ENCODE measurements at regions not wholly inside any gene's neighbourhood (a gene's known extent, or its start where the extent isn't known, plus 50 kb on each side); places are given as distances from the start of the nearest gene placed in this dataset.
"Not testable (repeated sequence)": the region's sequence is repeated elsewhere in the genome, so short reads cannot be mapped to it uniquely, and the experiment has no call there.

DNA sequence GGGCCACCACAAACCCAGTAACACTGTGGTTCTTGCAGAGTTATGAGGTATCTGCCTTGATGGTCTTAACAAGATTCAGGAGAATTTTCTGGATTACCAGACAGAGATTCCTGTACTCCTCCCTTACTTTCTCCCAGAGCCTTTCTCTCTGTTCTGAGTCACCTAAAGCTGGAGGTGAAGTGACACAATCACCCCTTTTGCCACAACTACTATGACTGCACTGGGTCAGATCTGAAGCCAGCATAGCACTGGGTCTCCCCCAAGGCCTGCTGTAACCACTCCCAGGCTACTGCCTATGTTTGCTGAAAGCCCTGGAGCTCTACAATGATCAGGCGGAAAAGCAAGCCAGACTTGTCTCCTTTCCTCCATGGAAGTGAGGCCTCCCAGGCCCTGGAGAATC is 156.7 kb upstream of the NEGR1 start:
- DNase-seq (no peak), ATAC-seq (no peak)
- ChIA-PET CTCF (no interaction called here), POLR2A (no interaction called here)
- H3K27ac Mint-ChIP-seq, result no peak overlapping the region
- no peaks in the 10 kb centered on the region for H3K4me1 Mint-ChIP-seq (ENCODE audit: low read depth)
- no peaks in the 10 kb centered on the region for H3K36me3 Mint-ChIP-seq (ENCODE audit: low read depth)
- no peaks in the 10 kb centered on the region for H3K27me3 Mint-ChIP-seq (ENCODE audit: low read depth)
- no peak overlapping the region for H3K4me3 Mint-ChIP-seq
- H3K9me3 Mint-ChIP-seq (ENCODE audit: insufficient read depth), result no peaks in the 10 kb centered on the region

DNA sequence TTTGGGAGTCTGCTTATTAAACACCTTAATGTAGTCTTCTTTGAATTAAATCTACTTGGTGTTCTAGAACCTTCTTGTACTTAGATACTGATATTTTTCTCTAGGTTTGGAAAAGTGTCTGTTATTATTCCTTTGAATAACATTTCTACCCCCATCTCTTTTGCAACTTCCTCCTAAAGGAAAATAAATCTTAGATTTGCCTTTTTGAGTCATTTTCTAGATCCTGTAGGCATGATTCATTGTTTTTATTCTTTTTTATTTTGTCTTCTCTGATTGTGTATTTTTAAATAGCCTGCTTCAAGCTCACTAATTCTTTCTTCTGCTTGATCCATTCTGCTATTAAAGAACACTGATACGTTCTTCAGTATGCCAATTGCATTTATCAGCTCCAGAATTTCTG is 155.9 kb upstream of the NEGR1 start:
- H3K36me3 Mint-ChIP-seq (ENCODE audit: low read depth), result no peaks in the 10 kb centered on the region
- ChIA-PET CTCF (no interaction called here), POLR2A (no interaction called here)
- DNase-seq (no peak), ATAC-seq (no peak)
- H3K27me3 Mint-ChIP-seq (ENCODE audit: low read depth), result no peaks in the 10 kb centered on the region
- no peaks in the 10 kb centered on the region for H3K4me1 Mint-ChIP-seq (ENCODE audit: low read depth)
- no peak overlapping the region for H3K4me3 Mint-ChIP-seq
- H3K27ac Mint-ChIP-seq, result no peak overlapping the region
- no peaks in the 10 kb centered on the region for H3K9me3 Mint-ChIP-seq (ENCODE audit: insufficient read depth)

GRCh38 chr1:72435025-72435424 is 152.7 kb upstream of the NEGR1 start:
- Mint-ChIP-seq H3K9me3 (ENCODE audit: insufficient read depth) (no peaks in the 10 kb centered on the region), H3K4me3 (no peak overlapping the region), H3K27ac (no peak overlapping the region), H3K4me1 (ENCODE audit: low read depth) (no peaks in the 10 kb centered on the region), H3K36me3 (ENCODE audit: low read depth) (no peaks in the 10 kb centered on the region), H3K27me3 (ENCODE audit: low read depth) (no peaks in the 10 kb centered on the region)
- CTCF ChIA-PET, result no interaction called here
- no peak for ATAC-seq
- POLR2A ChIA-PET, result no interaction called here
- no peak for DNase-seq

- Mint-ChIP-seq H3K4me3 (no peak overlapping the region), H3K36me3 (ENCODE audit: low read depth) (no peaks in the 10 kb centered on the region), H3K9me3 (ENCODE audit: insufficient read depth) (no peaks in the 10 kb centered on the region), H3K27me3 (ENCODE audit: low read depth) (no peaks in the 10 kb centered on the region), H3K4me1 (ENCODE audit: low read depth) (no peaks in the 10 kb centered on the region), H3K27ac (no peak overlapping the region)
- DNase-seq (no peak), ATAC-seq (no peak)
- ChIA-PET CTCF (no interaction called here), POLR2A (no interaction called here)
Measured at GRCh38 chr1:72434070-72434469, 151.7 kb upstream of the NEGR1 start.

GRCh38 chr1:72433591-72433990 is 151.3 kb upstream of the NEGR1 start:
- no peak for DNase-seq
- Mint-ChIP-seq H3K4me3 (no peak overlapping the region), H3K27ac (no peak overlapping the region), H3K9me3 (ENCODE audit: insufficient read depth) (no peaks in the 10 kb centered on the region), H3K27me3 (ENCODE audit: low read depth) (no peaks in the 10 kb centered on the region), H3K36me3 (ENCODE audit: low read depth) (no peaks in the 10 kb centered on the region), H3K4me1 (ENCODE audit: low read depth) (no peaks in the 10 kb centered on the region)
- ATAC-seq, result no peak
- ChIA-PET POLR2A (no interaction called here), CTCF (no interaction called here)

DNA sequence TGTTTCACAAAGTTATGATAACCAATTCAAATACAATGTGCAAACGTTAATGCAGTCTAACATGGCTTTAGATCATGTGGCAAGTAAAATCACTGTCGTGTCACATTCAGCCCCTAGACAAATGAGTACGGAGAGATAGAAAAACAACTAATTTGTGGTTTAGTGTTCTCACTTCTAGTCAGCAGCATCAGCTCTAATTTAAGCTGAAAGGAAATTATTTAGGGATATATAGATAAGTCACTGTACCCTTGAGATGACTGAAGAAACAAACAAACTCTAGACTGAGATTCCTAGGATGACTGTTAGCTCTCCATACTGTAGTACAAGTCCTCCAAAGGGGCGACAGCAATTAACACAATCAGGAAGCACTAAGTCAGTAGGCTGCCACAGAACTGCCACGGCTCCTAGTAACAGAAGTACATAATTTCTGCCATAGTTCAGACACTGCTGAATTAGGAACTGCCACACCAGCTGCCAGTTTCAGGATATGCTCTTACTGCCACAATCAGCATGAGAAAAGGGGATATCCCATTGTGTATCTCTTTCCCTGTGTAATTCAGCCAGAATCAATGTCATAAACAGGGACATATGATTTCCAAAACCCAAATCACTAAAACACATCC is 150.4 kb upstream of the NEGR1 start:
- POLR2A ChIA-PET, result no interaction called here
- no peaks in the 10 kb centered on the region for H3K27me3 Mint-ChIP-seq (ENCODE audit: low read depth)
- ATAC-seq (no peak), DNase-seq (no peak)
- peaks cover 5% of the 10 kb centered on the region for H3K9me3 Mint-ChIP-seq (ENCODE audit: insufficient read depth)
- CTCF ChIA-PET, result no interaction called here
- no peaks in the 10 kb centered on the region for H3K36me3 Mint-ChIP-seq (ENCODE audit: low read depth)
- no peak overlapping the region for H3K4me3 Mint-ChIP-seq
- H3K27ac Mint-ChIP-seq, result no peak overlapping the region
- H3K4me1 Mint-ChIP-seq (ENCODE audit: low read depth), result no peaks in the 10 kb centered on the region

DNA sequence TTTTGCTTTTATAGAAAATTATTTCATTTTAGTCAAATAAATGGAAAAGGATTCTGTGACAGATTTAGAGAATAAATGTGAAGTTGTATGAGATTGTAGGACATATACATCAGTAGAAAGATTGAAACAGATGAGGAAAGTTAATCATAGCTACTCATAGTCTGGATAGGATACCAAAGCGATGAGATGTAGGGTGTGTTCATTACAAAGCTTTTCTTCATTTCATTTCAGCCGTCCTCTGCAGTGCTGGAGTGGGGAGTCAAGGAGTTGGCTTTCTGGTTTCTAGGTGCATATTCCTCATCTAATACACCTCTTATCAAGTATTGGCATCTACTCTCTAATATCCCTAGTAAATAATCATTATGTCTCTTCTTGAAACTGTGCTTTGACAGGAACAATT is 149.5 kb upstream of the NEGR1 start:
- ChIA-PET CTCF (no interaction called here), POLR2A (no interaction called here)
- H3K4me3 Mint-ChIP-seq, result no peak overlapping the region
- H3K27me3 Mint-ChIP-seq (ENCODE audit: low read depth), result no peaks in the 10 kb centered on the region
- ATAC-seq (no peak), DNase-seq (no peak)
- no peaks in the 10 kb centered on the region for H3K36me3 Mint-ChIP-seq (ENCODE audit: low read depth)
- no peaks in the 10 kb centered on the region for H3K4me1 Mint-ChIP-seq (ENCODE audit: low read depth)
- H3K27ac Mint-ChIP-seq, result no peak overlapping the region
- peaks cover 10% of the 10 kb centered on the region for H3K9me3 Mint-ChIP-seq (ENCODE audit: insufficient read depth)

- ATAC-seq; DNase-seq; H3K36me3 Mint-ChIP-seq (ENCODE audit: low read depth); H3K4me3 Mint-ChIP-seq; H3K4me1 Mint-ChIP-seq (ENCODE audit: low read depth); POLR2A ChIA-PET; CTCF ChIA-PET; H3K27ac Mint-ChIP-seq; H3K27me3 Mint-ChIP-seq (ENCODE audit: low read depth); H3K9me3 Mint-ChIP-seq (ENCODE audit: insufficient read depth): not testable (repeated sequence)
Measured at GRCh38 chr1:72428276-72428675, 145.9 kb upstream of the NEGR1 start.

DNA sequence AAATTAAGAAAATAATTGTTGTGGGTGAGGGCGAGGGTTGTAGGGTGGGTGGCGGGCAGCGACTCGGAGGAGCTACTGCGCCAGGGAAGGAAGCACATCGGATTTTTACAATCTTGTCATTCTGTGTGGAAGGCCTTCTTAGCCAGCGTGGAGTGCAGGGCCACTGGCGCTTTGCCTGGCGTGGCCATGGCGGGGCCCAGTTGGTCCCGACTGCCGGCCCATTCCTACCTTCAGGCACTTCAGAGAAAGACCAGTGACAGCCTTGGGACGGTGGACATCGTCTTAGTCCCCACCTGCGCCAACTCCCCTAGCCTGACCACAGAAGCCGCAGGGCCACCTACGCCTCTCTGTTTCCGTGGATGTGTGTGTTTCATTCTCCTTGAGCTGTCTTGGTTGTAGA is 136.9 kb upstream of the NEGR1 start:
- Mint-ChIP-seq H3K4me3 (no peak overlapping the region), H3K27ac (no peak overlapping the region), H3K4me1 (ENCODE audit: low read depth) (no peaks in the 10 kb centered on the region), H3K9me3 (ENCODE audit: insufficient read depth) (no peaks in the 10 kb centered on the region), H3K27me3 (ENCODE audit: low read depth) (no peaks in the 10 kb centered on the region), H3K36me3 (ENCODE audit: low read depth) (no peaks in the 10 kb centered on the region)
- no peak for DNase-seq
- POLR2A ChIA-PET, result no interaction called here
- CTCF ChIA-PET, result no interaction called here
- no peak for ATAC-seq

- no peaks in the 10 kb centered on the region for H3K9me3 Mint-ChIP-seq (ENCODE audit: insufficient read depth)
- no peak for DNase-seq
- H3K4me3 Mint-ChIP-seq, result no peak overlapping the region
- ATAC-seq, result no peak
- no peak overlapping the region for H3K27ac Mint-ChIP-seq
- H3K27me3 Mint-ChIP-seq (ENCODE audit: low read depth), result no peaks in the 10 kb centered on the region
- H3K4me1 Mint-ChIP-seq (ENCODE audit: low read depth), result no peaks in the 10 kb centered on the region
- POLR2A ChIA-PET, result no interaction called here
- no peaks in the 10 kb centered on the region for H3K36me3 Mint-ChIP-seq (ENCODE audit: low read depth)
- CTCF ChIA-PET, result no interaction called here
Measured at GRCh38 chr1:72412286-72412685, 129.9 kb upstream of the NEGR1 start.

DNA sequence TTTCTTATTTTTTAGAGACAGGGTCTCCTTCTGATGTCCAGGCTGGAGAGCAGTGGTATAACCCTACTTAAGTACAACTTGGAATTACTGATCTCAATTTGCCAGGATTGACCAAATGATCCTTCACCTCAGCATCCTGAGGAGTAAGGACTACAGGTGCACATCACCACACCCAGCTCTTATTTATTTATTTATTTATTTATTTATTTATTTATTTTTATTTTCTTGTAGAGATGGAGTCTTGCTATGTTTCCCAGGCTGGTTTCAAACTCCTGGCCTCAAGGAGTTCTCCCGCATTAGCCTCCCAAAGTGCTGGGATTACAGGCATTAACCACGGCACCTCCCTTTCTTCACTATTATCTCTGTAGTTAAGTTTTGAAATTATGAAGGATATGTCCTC is 117.5 kb upstream of the NEGR1 start:
- H3K27ac Mint-ChIP-seq, result no peak overlapping the region
- no peak overlapping the region for H3K4me3 Mint-ChIP-seq
- POLR2A ChIA-PET, result no interaction called here
- no peaks in the 10 kb centered on the region for H3K27me3 Mint-ChIP-seq (ENCODE audit: low read depth)
- no peaks in the 10 kb centered on the region for H3K9me3 Mint-ChIP-seq (ENCODE audit: insufficient read depth)
- CTCF ChIA-PET, result no interaction called here
- H3K4me1 Mint-ChIP-seq (ENCODE audit: low read depth), result no peaks in the 10 kb centered on the region
- no peaks in the 10 kb centered on the region for H3K36me3 Mint-ChIP-seq (ENCODE audit: low read depth)
- DNase-seq, result no peak
- no peak for ATAC-seq

GRCh38 chr1:72397786-72398185 is 115.4 kb upstream of the NEGR1 start:
- Mint-ChIP-seq H3K4me3 (no peak overlapping the region), H3K27ac (no peak overlapping the region), H3K9me3 (ENCODE audit: insufficient read depth) (no peaks in the 10 kb centered on the region), H3K4me1 (ENCODE audit: low read depth) (peaks cover 4% of the 10 kb centered on the region), H3K36me3 (ENCODE audit: low read depth) (no peaks in the 10 kb centered on the region), H3K27me3 (ENCODE audit: low read depth) (no peaks in the 10 kb centered on the region)
- CTCF ChIA-PET, result no interaction called here
- DNase-seq, result no peak
- no peak for ATAC-seq
- POLR2A ChIA-PET, result interaction anchor here (0.6 kb wide), 1 partner anchor 130 kb away, joined by 3 read pairs; no protein-coding TSS in a partner anchor

DNA sequence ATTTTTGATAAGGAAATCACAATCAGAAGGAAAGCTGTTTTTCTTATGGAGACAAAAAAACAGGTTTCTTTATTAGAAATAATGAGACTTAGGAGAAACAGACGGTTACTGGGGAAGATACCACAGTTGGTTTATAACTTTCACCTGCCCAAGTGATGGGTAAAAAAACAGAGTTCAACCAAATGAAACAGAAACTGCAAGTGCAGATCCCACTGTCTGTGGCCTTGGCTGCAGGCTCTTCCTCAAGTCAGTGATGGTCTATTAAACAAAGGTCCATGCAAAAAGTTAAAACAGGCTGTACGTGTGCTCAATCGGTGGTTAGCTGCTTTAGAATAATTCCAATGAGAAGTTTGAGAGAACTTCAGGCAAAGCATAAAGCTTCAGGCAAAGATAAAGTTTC is 112.1 kb upstream of the NEGR1 start:
- Mint-ChIP-seq H3K4me3 (no peak overlapping the region), H3K27me3 (ENCODE audit: low read depth) (no peaks in the 10 kb centered on the region), H3K9me3 (ENCODE audit: insufficient read depth) (no peaks in the 10 kb centered on the region), H3K36me3 (ENCODE audit: low read depth) (no peaks in the 10 kb centered on the region), H3K4me1 (ENCODE audit: low read depth) (peaks cover 4% of the 10 kb centered on the region), H3K27ac (no peak overlapping the region)
- ATAC-seq (no peak), DNase-seq (no peak)
- ChIA-PET CTCF (no interaction called here), POLR2A (no interaction called here)

Measured in activated CD8-positive, alpha-beta T cell treated with anti-CD3 and anti-CD28 coated beads, Interleukin-2, amount 10 ng/mL, durations not matched to agents 7 days and 5 days (primary cell).